COLO668 (cell line): ENCODE measurements at regions not wholly inside any gene's neighbourhood (a gene's known extent, or its start where the extent isn't known, plus 50 kb on each side); places are given as distances from the start of the nearest gene placed in this dataset.
"Not testable (repeated sequence)": the region's sequence is repeated elsewhere in the genome, so short reads cannot be mapped to it uniquely, and the experiment has no call there.

ENCODE experiments used
- DNase-seq: peaks from one replicate; lab custom pipeline; 2025; ENCODE audit not compliant: unreplicated experiment; lab: John Stamatoyannopoulos, UW

GRCh38 chr11:29119116-29119515 lies 897.7 kb downstream of the KCNA4 start:
- no peak for DNase-seq

GRCh38 chr11:29100967-29101366 lies 915.9 kb downstream of the KCNA4 start:
- no peak for DNase-seq

GRCh38 chr11:29095821-29096220 lies 921.0 kb downstream of the KCNA4 start:
- DNase-seq, result no peak

GRCh38 chr11:29093416-29094120 lies 923.3 kb downstream of the KCNA4 start:
- DNase-seq, result no peak

- no peak for DNase-seq
Measured at GRCh38 chr11:29087200-29087812, 929.5 kb downstream of the KCNA4 start.

- no peak for DNase-seq
Measured at GRCh38 chr11:29075726-29076125, 941.1 kb downstream of the KCNA4 start.

GRCh38 chr11:29063630-29064361 lies 953.0 kb downstream of the KCNA4 start:
- no peak for DNase-seq

GRCh38 chr11:29061452-29061851 lies 953.3 kb downstream of the METTL15 start:
- DNase-seq, result no peak

GRCh38 chr11:29056487-29056886 lies 948.3 kb downstream of the METTL15 start:
- not testable (repeated sequence) for DNase-seq

GRCh38 chr11:29051935-29052334 lies 943.7 kb downstream of the METTL15 start:
- DNase-seq, result no peak

GRCh38 chr11:29050962-29051361 lies 942.8 kb downstream of the METTL15 start:
- DNase-seq, result not testable (repeated sequence)

- DNase-seq, result no peak
Measured at GRCh38 chr11:29040489-29040888, 932.3 kb downstream of the METTL15 start.

GRCh38 chr11:29032384-29033149 lies 924.4 kb downstream of the METTL15 start:
- no peak for DNase-seq

GRCh38 chr11:29029452-29029851 lies 921.3 kb downstream of the METTL15 start:
- DNase-seq, result no peak

GRCh38 chr11:29027436-29027835 lies 919.2 kb downstream of the METTL15 start:
- DNase-seq, result no peak

GRCh38 chr11:29026286-29026685 lies 918.1 kb downstream of the METTL15 start:
- DNase-seq, result no peak

GRCh38 chr11:29025001-29025400 lies 916.8 kb downstream of the METTL15 start:
- DNase-seq, result no peak

- DNase-seq, result no peak
Measured at GRCh38 chr11:29024386-29024785, 916.2 kb downstream of the METTL15 start.

- DNase-seq, result no peak
Measured at GRCh38 chr11:29023761-29024160, 915.6 kb downstream of the METTL15 start.

- DNase-seq, result no peak
Measured at GRCh38 chr11:29022676-29023075, 914.5 kb downstream of the METTL15 start.

GRCh38 chr11:29019960-29020683 lies 911.9 kb downstream of the METTL15 start:
- DNase-seq, result peak; percentile 8
